ENCODE measurements at regions not wholly inside any gene's neighbourhood (a gene's known extent, or its start where the extent isn't known, plus 50 kb on each side); places are given as distances from the start of the nearest gene placed in this dataset.

- DNase-seq (ENCODE audit: low read depth in 2 of 2) = no peak
These were observed 52.0 kb upstream of the RPL11 start for GRCh38 chr1:23639460-23640095.

- DNase-seq (ENCODE audit: low read depth in 2 of 2) = no peak
These were observed 52.8 kb upstream of the RPL11 start for GRCh38 chr1:23638786-23639241.

GRCh38 chr1:23638188-23638619, 53.4 kb upstream of the RPL11 start:
- no peak for DNase-seq (ENCODE audit: low read depth in 2 of 2)

- no peak for DNase-seq (ENCODE audit: low read depth in 2 of 2)
These were observed 55.6 kb upstream of the RPL11 start for GRCh38 chr1:23636009-23636408.

GRCh38 chr1:23634840-23635651, 56.6 kb upstream of the RPL11 start:
- peak; percentile 67 to 70 for DNase-seq (ENCODE audit: low read depth in 2 of 2)

- DNase-seq (ENCODE audit: low read depth in 2 of 2) = no peak
These were observed 57.1 kb upstream of the RPL11 start for GRCh38 chr1:23634518-23634839.

- no peak for DNase-seq (ENCODE audit: low read depth in 2 of 2)
These were observed 59.0 kb upstream of the RPL11 start for GRCh38 chr1:23632479-23633160.

GRCh38 chr1:23629708-23630290, 61.8 kb upstream of the RPL11 start:
- no peak for DNase-seq (ENCODE audit: low read depth in 2 of 2)

- DNase-seq (ENCODE audit: low read depth in 2 of 2) = no peak
These were observed 62.6 kb upstream of the RPL11 start for GRCh38 chr1:23628951-23629387.

GRCh38 chr1:23627069-23627735, 64.4 kb upstream of the RPL11 start:
- DNase-seq (ENCODE audit: low read depth in 2 of 2) = no peak

- no peak for DNase-seq (ENCODE audit: low read depth in 2 of 2)
These were observed 65.6 kb upstream of the RPL11 start for GRCh38 chr1:23625929-23626535.

- DNase-seq (ENCODE audit: low read depth in 2 of 2) = no peak
These were observed 66.1 kb upstream of the RPL11 start for GRCh38 chr1:23625459-23625858.

- no peak for DNase-seq (ENCODE audit: low read depth in 2 of 2)
These were observed 65.1 kb upstream of the ID3 start for GRCh38 chr1:23624440-23624839.

- no peak for DNase-seq (ENCODE audit: low read depth in 2 of 2)
These were observed 63.0 kb upstream of the ID3 start for GRCh38 chr1:23622284-23622683.

- no peak for DNase-seq (ENCODE audit: low read depth in 2 of 2)
These were observed 61.3 kb upstream of the ID3 start for GRCh38 chr1:23620605-23621004.

- no peak for DNase-seq (ENCODE audit: low read depth in 2 of 2)
These were observed 60.2 kb upstream of the ID3 start for GRCh38 chr1:23619299-23620188.

- DNase-seq (ENCODE audit: low read depth in 2 of 2) = no peak
These were observed 59.3 kb upstream of the ID3 start for GRCh38 chr1:23618586-23619083.

- DNase-seq (ENCODE audit: low read depth in 2 of 2) = no peak
These were observed 57.8 kb upstream of the ID3 start for GRCh38 chr1:23617084-23617521.

- no peak for DNase-seq (ENCODE audit: low read depth in 2 of 2)
These were observed 57.1 kb upstream of the ID3 start for GRCh38 chr1:23616292-23616824.

GRCh38 chr1:23615852-23616251, 56.6 kb upstream of the ID3 start:
- no peak for DNase-seq (ENCODE audit: low read depth in 2 of 2)
